HCT116 (cell line): ENCODE measurements at regions not wholly inside any gene's neighbourhood (a gene's known extent, or its start where the extent isn't known, plus 50 kb on each side); places are given as distances from the start of the nearest gene placed in this dataset.

ENCODE experiments used
- ATAC-seq: fragments of 200-7000 bp; cut with Tn5 transposase; 2 replicates; pipeline ENCODE4 v1.9.1; 2020; ENCODE audit warnings: mild to moderate bottlenecking, moderate library complexity
- BruUV-seq: library from RNA; stranded (reverse); fragments of 400-500 nt; replicated peaks from 2 replicates; lab custom pipeline; 2021; lab: Mats Ljungman, UMichigan
- CTCF ChIA-PET: fragments of 300-600 bp; sonication (Branson Sonifier 250); formaldehyde crosslinking; loops from one replicate; lab custom pipeline; 2021; ENCODE audit warnings: antibody characterized with exemption; lab: Charles Lee
- POLR2A ChIA-PET: fragments of 300-600, 350-600 bp; sonication (Branson Sonifier 250); formaldehyde crosslinking; loops from one replicate; lab custom pipeline; 2021; ENCODE audit warnings: antibody characterized with exemption; lab: Charles Lee
- RAD21 ChIA-PET, 2 experiments: fragments of 300-600 bp; sonication (Branson Sonifier 250); formaldehyde crosslinking; loops; one replicate each; lab custom pipeline; 2023; ENCODE audit warnings: low total read pairs in 2 of 2; ENCODE audit not compliant: uncharacterized antibody in 2 of 2, unreplicated experiment in 2 of 2, low non-redundant PET in 1 of 2; lab: Charles Lee
- DNase-seq: peaks from one replicate; pipeline ENCODE4 v3.0.0-alpha.2; 2010; ENCODE audit warnings: low read depth, low spot score
- H2AFZ ChIP-seq: fragments of 200-600 bp; shearing (Covaris generic), sonication (generic); 2 replicates; pipeline ENCODE4 v1.6.1; 2017; ENCODE audit warnings: low read depth, mixed run types, mixed read lengths, antibody characterized with exemption, low read length; ENCODE audit not compliant: poor library complexity, severe bottlenecking
- H3K27ac ChIP-seq: 2 replicates; pipeline ENCODE4 v1.5.1; 2012; ENCODE audit warnings: low read depth, low read length
- H3K27me3 ChIP-seq: fragments of 200-600 bp; sonication (generic); 2 replicates; pipeline ENCODE4 v1.6.1; 2016; ENCODE audit warnings: mixed run types, low read length, mixed read lengths; ENCODE audit not compliant: insufficient read depth
- H3K36me3 ChIP-seq, 2 experiments: fragments of 200-500 bp in 1 of 2; fragments of 200-600 bp in 1 of 2; sonication (Bioruptor generic) in 1 of 2; sonication (generic) in 1 of 2; 2 replicates each; pipeline versions ENCODE4 v1.5.1 to v1.6.1; 2014 to 2016; ENCODE audit warnings: low read length in 2 of 2, inconsistent platforms in 1 of 2, mixed read lengths in 1 of 2, mixed run types in 1 of 2; ENCODE audit not compliant: insufficient read depth in 2 of 2, control insufficient read depth in 1 of 2
- H3K4me1 ChIP-seq, 2 experiments: fragments of 200-600 bp in 1 of 2; sonication (generic) in 1 of 2; 2 replicates each; pipeline versions ENCODE4 v1.5.1 to v1.6.1; 2012 to 2017; ENCODE audit warnings: low read length in 2 of 2, inconsistent platforms in 1 of 2, mild to moderate bottlenecking in 1 of 2, mixed read lengths in 1 of 2, mixed run types in 1 of 2, moderate library complexity in 1 of 2; ENCODE audit not compliant: insufficient read depth in 2 of 2, control insufficient read depth in 1 of 2
- H3K4me2 ChIP-seq: fragments of 200-600 bp; sonication (generic); 2 replicates; pipeline ENCODE4 v1.6.1; 2017; ENCODE audit warnings: mixed run types, low read length, mixed read lengths
- H3K4me3 ChIP-seq, 2 experiments: fragments of 200-600 bp in 1 of 2; sonication (generic) in 1 of 2; replicated peaks in 1 of 2; 2 replicates each; pipeline ENCODE4 v1.5.1; 2011 to 2016; ENCODE audit warnings: low read length in 2 of 2, control low read depth in 1 of 2, low read depth in 1 of 2, mild to moderate bottlenecking in 1 of 2, mixed read lengths in 1 of 2, mixed run types in 1 of 2
- H3K79me2 ChIP-seq: fragments of 200-600 bp; sonication (generic); 2 replicates; pipeline ENCODE4 v1.6.1; 2017; ENCODE audit warnings: mild to moderate bottlenecking, mixed run types, low read length, moderate library complexity, mixed read lengths; ENCODE audit not compliant: insufficient read depth
- H3K9ac ChIP-seq: fragments of 200-600 bp; sonication (generic); 2 replicates; pipeline ENCODE4 v1.6.1; 2016; ENCODE audit warnings: low read length, mixed read lengths
- H3K9me2 ChIP-seq: fragments of 200-600 bp; sonication (generic), shearing (Covaris generic); 2 replicates; pipeline ENCODE4 v1.6.1; 2017; ENCODE audit warnings: mixed run types, mild to moderate bottlenecking, moderate library complexity; ENCODE audit not compliant: insufficient read depth
- H3K9me3 ChIP-seq, 2 experiments: fragments of 200-500 bp in 1 of 2; fragments of 200-600 bp in 1 of 2; sonication (Bioruptor generic) in 1 of 2; sonication (generic) in 1 of 2; 2 replicates each; pipeline ENCODE4 v1.6.1; 2014 to 2017; ENCODE audit warnings: low read length in 2 of 2, mixed read lengths in 2 of 2, inconsistent platforms in 1 of 2, low read depth in 1 of 2, mild to moderate bottlenecking in 1 of 2, mixed run types in 1 of 2, moderate library complexity in 1 of 2; ENCODE audit not compliant: control insufficient read depth in 1 of 2, insufficient read depth in 1 of 2
- H4K20me1 ChIP-seq: fragments of 200-600 bp; sonication (generic), shearing (Covaris generic); 2 replicates; pipeline ENCODE4 v1.6.1; 2017; ENCODE audit warnings: mixed run types, mild to moderate bottlenecking, moderate library complexity; ENCODE audit not compliant: insufficient read depth
- ATF3 ChIP-seq: IDR thresholded peaks from 2 replicates; pipeline ENCODE4 v1.6.1; 2012
- CBX3 ChIP-seq: IDR thresholded peaks from 2 replicates; pipeline ENCODE4 v1.6.1; 2012; ENCODE audit warnings: low read depth
- CEBPB ChIP-seq: IDR thresholded peaks from 2 replicates; pipeline ENCODE4 v1.6.1; 2012; ENCODE audit warnings: low read depth
- CTCF ChIP-seq, 3 experiments: fragments of 200-600 bp in 1 of 3; sonication (generic) in 1 of 3; IDR thresholded peaks in 2 of 3; conservative IDR thresholded peaks in 1 of 3; 2 replicates each; pipeline ENCODE4 v1.5.1; 2012 to 2017; ENCODE audit warnings: low read depth in 2 of 3, low read length in 2 of 3, antibody characterized with exemption in 1 of 3, borderline replicate concordance in 1 of 3, control low read depth in 1 of 3, mild to moderate bottlenecking in 1 of 3, mixed read lengths in 1 of 3, mixed run types in 1 of 3, moderate library complexity in 1 of 3; ENCODE audit not compliant: insufficient read depth in 1 of 3
- EGR1 ChIP-seq: IDR thresholded peaks from 2 replicates; pipeline ENCODE4 v1.6.1; 2012; ENCODE audit warnings: low read depth
- ELF1 ChIP-seq: IDR thresholded peaks from 2 replicates; pipeline ENCODE4 v1.6.1; 2012; ENCODE audit warnings: low read depth, borderline replicate concordance
- EZH2 ChIP-seq: fragments of 200-600 bp; sonication (generic); IDR thresholded peaks from 2 replicates; pipeline ENCODE4 v1.6.1; 2017; ENCODE audit warnings: antibody characterized with exemption, mixed run types
- FOSL1 ChIP-seq: IDR thresholded peaks from 2 replicates; pipeline ENCODE4 v1.6.1; 2012; ENCODE audit warnings: low read depth
- MAX ChIP-seq: IDR thresholded peaks from 2 replicates; pipeline ENCODE4 v1.6.1; 2012
- POLR2A ChIP-seq: IDR thresholded peaks from 2 replicates; pipeline ENCODE4 v1.7.0; 2011; ENCODE audit warnings: borderline replicate concordance; ENCODE audit not compliant: insufficient read depth, insufficient read length; ENCODE audit errors: extremely low read depth
- POLR2AphosphoS5 ChIP-seq: IDR thresholded peaks from 2 replicates; pipeline ENCODE4 v1.6.1; 2011; ENCODE audit warnings: mild to moderate bottlenecking, low read depth, low read length, moderate library complexity
- RAD21 ChIP-seq: IDR thresholded peaks from 2 replicates; pipeline ENCODE4 v1.6.1; 2012; ENCODE audit warnings: low read depth, mild to moderate bottlenecking
- SRF ChIP-seq: IDR thresholded peaks from 2 replicates; pipeline ENCODE4 v1.6.1; 2012; ENCODE audit warnings: low read depth
- TCF7L2 ChIP-seq: IDR thresholded peaks from 2 replicates; pipeline ENCODE4 v1.7.0; 2011; ENCODE audit warnings: borderline replicate concordance, inconsistent platforms; ENCODE audit not compliant: insufficient read depth, insufficient read length; ENCODE audit errors: extremely low read depth
- YY1 ChIP-seq: IDR thresholded peaks from 2 replicates; pipeline ENCODE4 v1.6.1; 2011; ENCODE audit warnings: low read length, low read depth, moderate library complexity, mild to moderate bottlenecking; ENCODE audit not compliant: insufficient replicate concordance; ENCODE audit errors: extremely low read depth
- ZFX ChIP-seq: fragments of 450-650 bp; IDR thresholded peaks from 2 replicates; pipeline ENCODE4 v1.6.1; 2017
- ZNF274 ChIP-seq: fragments of 200-500 bp; sonication (Bioruptor generic); IDR thresholded peaks from 2 replicates; pipeline ENCODE4 v1.6.1; 2014; ENCODE audit warnings: mild to moderate bottlenecking, low read depth, low read length, inconsistent platforms
- intact Hi-C: fragments of 100-400 bp; cut with micrococcal nuclease; formaldehyde crosslinking; loops from 2 replicates; pipeline ENCODE4 v1.10.0; 2022
- TF ChIP-seq, protein P1 (sequence below): IDR thresholded peaks from 2 replicates; pipeline ENCODE4 v1.6.1; 2012; ENCODE audit warnings: low read depth
- TF ChIP-seq, protein P2 (sequence below): IDR thresholded peaks from 2 replicates; pipeline ENCODE4 v1.6.1; 2011; ENCODE audit warnings: mild to moderate bottlenecking, low read length, moderate library complexity; ENCODE audit not compliant: insufficient replicate concordance; ENCODE audit errors: extremely low read depth

DNA sequence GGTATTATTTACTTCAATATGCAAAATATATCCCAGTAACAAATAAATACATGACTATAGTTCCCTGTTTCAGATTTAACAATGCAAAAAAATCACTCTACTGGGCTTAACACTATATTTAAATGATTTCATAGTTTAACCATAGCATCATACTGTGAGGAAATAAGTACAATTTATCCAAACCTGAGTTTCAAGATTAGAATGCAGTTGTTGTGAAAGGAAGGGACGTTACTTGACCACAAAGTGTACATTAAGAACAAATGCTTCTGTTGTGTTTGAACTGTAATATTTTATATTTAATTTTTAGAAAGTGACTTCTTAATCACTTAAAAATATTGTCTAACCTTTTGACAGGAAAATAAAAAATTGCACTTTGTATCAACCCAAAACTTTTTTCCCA, 1747.9 kb upstream of the SPRY2 start:
- no peak overlapping the region for H2AFZ ChIP-seq
- no peaks in the 10 kb centered on the region for H3K27me3 ChIP-seq
- TF ChIP-seq POLR2AphosphoS5 (no peak), ELF1 (no peak), ZFX (no peak), CTCF (IDR thresholded peaks at IDR 0.05 in 2 of 3, conservative IDR thresholded peaks at IDR 0.05 in 1 of 3; ENCODE audit: borderline replicate concordance in 1 of 3, insufficient read depth in 1 of 3, low read depth in 2 of 3, low read length in 2 of 3) (no peak), CEBPB (no peak), POLR2A (no peak), TCF7L2 (no peak), EGR1 (no peak), RAD21 (no peak), ATF3 (no peak), SRF (no peak), MAX (no peak), YY1 (no peak), EZH2 (no peak), FOSL1 (no peak), CBX3 (no peak), ZNF274 (no peak)
- TF ChIP-seq, protein P1, sequence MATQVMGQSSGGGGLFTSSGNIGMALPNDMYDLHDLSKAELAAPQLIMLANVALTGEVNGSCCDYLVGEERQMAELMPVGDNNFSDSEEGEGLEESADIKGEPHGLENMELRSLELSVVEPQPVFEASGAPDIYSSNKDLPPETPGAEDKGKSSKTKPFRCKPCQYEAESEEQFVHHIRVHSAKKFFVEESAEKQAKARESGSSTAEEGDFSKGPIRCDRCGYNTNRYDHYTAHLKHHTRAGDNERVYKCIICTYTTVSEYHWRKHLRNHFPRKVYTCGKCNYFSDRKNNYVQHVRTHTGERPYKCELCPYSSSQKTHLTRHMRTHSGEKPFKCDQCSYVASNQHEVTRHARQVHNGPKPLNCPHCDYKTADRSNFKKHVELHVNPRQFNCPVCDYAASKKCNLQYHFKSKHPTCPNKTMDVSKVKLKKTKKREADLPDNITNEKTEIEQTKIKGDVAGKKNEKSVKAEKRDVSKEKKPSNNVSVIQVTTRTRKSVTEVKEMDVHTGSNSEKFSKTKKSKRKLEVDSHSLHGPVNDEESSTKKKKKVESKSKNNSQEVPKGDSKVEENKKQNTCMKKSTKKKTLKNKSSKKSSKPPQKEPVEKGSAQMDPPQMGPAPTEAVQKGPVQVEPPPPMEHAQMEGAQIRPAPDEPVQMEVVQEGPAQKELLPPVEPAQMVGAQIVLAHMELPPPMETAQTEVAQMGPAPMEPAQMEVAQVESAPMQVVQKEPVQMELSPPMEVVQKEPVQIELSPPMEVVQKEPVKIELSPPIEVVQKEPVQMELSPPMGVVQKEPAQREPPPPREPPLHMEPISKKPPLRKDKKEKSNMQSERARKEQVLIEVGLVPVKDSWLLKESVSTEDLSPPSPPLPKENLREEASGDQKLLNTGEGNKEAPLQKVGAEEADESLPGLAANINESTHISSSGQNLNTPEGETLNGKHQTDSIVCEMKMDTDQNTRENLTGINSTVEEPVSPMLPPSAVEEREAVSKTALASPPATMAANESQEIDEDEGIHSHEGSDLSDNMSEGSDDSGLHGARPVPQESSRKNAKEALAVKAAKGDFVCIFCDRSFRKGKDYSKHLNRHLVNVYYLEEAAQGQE, result no peak
- TF ChIP-seq, protein P2, sequence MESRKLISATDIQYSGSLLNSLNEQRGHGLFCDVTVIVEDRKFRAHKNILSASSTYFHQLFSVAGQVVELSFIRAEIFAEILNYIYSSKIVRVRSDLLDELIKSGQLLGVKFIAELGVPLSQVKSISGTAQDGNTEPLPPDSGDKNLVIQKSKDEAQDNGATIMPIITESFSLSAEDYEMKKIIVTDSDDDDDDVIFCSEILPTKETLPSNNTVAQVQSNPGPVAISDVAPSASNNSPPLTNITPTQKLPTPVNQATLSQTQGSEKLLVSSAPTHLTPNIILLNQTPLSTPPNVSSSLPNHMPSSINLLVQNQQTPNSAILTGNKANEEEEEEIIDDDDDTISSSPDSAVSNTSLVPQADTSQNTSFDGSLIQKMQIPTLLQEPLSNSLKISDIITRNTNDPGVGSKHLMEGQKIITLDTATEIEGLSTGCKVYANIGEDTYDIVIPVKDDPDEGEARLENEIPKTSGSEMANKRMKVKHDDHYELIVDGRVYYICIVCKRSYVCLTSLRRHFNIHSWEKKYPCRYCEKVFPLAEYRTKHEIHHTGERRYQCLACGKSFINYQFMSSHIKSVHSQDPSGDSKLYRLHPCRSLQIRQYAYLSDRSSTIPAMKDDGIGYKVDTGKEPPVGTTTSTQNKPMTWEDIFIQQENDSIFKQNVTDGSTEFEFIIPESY, result no peak
- ChIA-PET POLR2A (no interaction called here), RAD21 (no interaction called here), CTCF (no interaction called here)
- no peaks in the 10 kb centered on the region for H3K9me2 ChIP-seq
- H3K4me1 ChIP-seq, result no peaks in the 10 kb centered on the region
- H3K27ac ChIP-seq, result no peak overlapping the region
- no peak for DNase-seq
- intact Hi-C loops, result no loop called here
- H3K4me3 ChIP-seq, result no peak overlapping the region
- H4K20me1 ChIP-seq, result no peaks in the 10 kb centered on the region
- no peak for ATAC-seq
- no peak overlapping the region for H3K9ac ChIP-seq
- no peaks in the 10 kb centered on the region for H3K36me3 ChIP-seq
- H3K4me2 ChIP-seq, result no peak overlapping the region
- no peaks in the 10 kb centered on the region for H3K79me2 ChIP-seq
- no TSS peak for BruUV-seq
- no peaks in the 10 kb centered on the region for H3K9me3 ChIP-seq
